ENCODE measurements at regions not wholly inside any gene's neighbourhood (a gene's known extent, or its start where the extent isn't known, plus 50 kb on each side); places are given as distances from the start of the nearest gene placed in this dataset.

- in situ Hi-C loops (cut with MboI; ENCODE audit: low sequenced_read_pairs) = no loop called here
- no peak overlapping the region for H3K4me3 ChIP-seq
- no peaks in the 10 kb centered on the region for H3K36me3 ChIP-seq (replicated peaks)
- no peak for DNase-seq (ENCODE audit: low spot score in 2 of 2)
- H3K9me3 ChIP-seq = no peaks in the 10 kb centered on the region
- H3K27me3 ChIP-seq (ENCODE audit: low read depth) = no peaks in the 10 kb centered on the region
- H3K4me1 ChIP-seq = no peaks in the 10 kb centered on the region
These were observed 357.2 kb upstream of the SALL3 start for GRCh38 chr18:78622251-78622906.

GRCh38 chr18:78622907-78623541 lies 356.6 kb upstream of the SALL3 start:
- H3K27me3 ChIP-seq (ENCODE audit: low read depth) = no peaks in the 10 kb centered on the region
- no peaks in the 10 kb centered on the region for H3K9me3 ChIP-seq
- no peaks in the 10 kb centered on the region for H3K36me3 ChIP-seq (replicated peaks)
- in situ Hi-C loops (cut with MboI; ENCODE audit: low sequenced_read_pairs) = no loop called here
- no peaks in the 10 kb centered on the region for H3K4me1 ChIP-seq
- H3K4me3 ChIP-seq = no peak overlapping the region
- DNase-seq (ENCODE audit: low spot score in 2 of 2) = no peak

- no peak for DNase-seq (ENCODE audit: low spot score in 2 of 2)
- Histone ChIP-seq H3K27me3 (ENCODE audit: low read depth) (no peaks in the 10 kb centered on the region), H3K36me3 (replicated peaks) (no peaks in the 10 kb centered on the region), H3K4me3 (no peak overlapping the region), H3K4me1 (no peaks in the 10 kb centered on the region), H3K9me3 (no peaks in the 10 kb centered on the region)
- in situ Hi-C loops (cut with MboI; ENCODE audit: low sequenced_read_pairs) = no loop called here
These were observed 354.9 kb upstream of the SALL3 start for GRCh38 chr18:78624646-78625279.

- Histone ChIP-seq H3K27me3 (ENCODE audit: low read depth) (no peaks in the 10 kb centered on the region), H3K9me3 (no peaks in the 10 kb centered on the region), H3K4me1 (no peaks in the 10 kb centered on the region), H3K36me3 (replicated peaks) (no peaks in the 10 kb centered on the region), H3K4me3 (no peak overlapping the region)
- DNase-seq (ENCODE audit: low spot score in 2 of 2) = no peak
- in situ Hi-C loops (cut with MboI; ENCODE audit: low sequenced_read_pairs) = no loop called here
These were observed 353.8 kb upstream of the SALL3 start for GRCh38 chr18:78625847-78626246.

GRCh38 chr18:78627551-78628346 lies 351.9 kb upstream of the SALL3 start:
- in situ Hi-C loops (cut with MboI; ENCODE audit: low sequenced_read_pairs) = no loop called here

GRCh38 chr18:78629426-78629825 lies 350.2 kb upstream of the SALL3 start:
- Histone ChIP-seq H3K4me3 (no peak overlapping the region), H3K27me3 (ENCODE audit: low read depth) (no peaks in the 10 kb centered on the region), H3K4me1 (no peaks in the 10 kb centered on the region), H3K36me3 (replicated peaks) (no peaks in the 10 kb centered on the region), H3K9me3 (no peaks in the 10 kb centered on the region)
- in situ Hi-C loops (cut with MboI; ENCODE audit: low sequenced_read_pairs) = no loop called here
- no peak for DNase-seq (ENCODE audit: low spot score in 2 of 2)

More at GRCh38 chr18:78627551-78628346, 351.9 kb upstream of the SALL3 start:
- Histone ChIP-seq H3K4me3 (no peak overlapping the region), H3K36me3 (replicated peaks) (no peaks in the 10 kb centered on the region), H3K4me1 (no peaks in the 10 kb centered on the region), H3K9me3 (no peaks in the 10 kb centered on the region), H3K27me3 (ENCODE audit: low read depth) (no peaks in the 10 kb centered on the region)
- DNase-seq (ENCODE audit: low spot score in 2 of 2) = no peak

- in situ Hi-C loops (cut with MboI; ENCODE audit: low sequenced_read_pairs) = no loop called here
- no peak overlapping the region for H3K4me3 ChIP-seq
- H3K36me3 ChIP-seq (replicated peaks) = no peaks in the 10 kb centered on the region
- H3K27me3 ChIP-seq (ENCODE audit: low read depth) = no peaks in the 10 kb centered on the region
- H3K4me1 ChIP-seq = no peaks in the 10 kb centered on the region
- H3K9me3 ChIP-seq = no peaks in the 10 kb centered on the region
- no peak for DNase-seq (ENCODE audit: low spot score in 2 of 2)
These were observed 349.3 kb upstream of the SALL3 start for GRCh38 chr18:78630356-78630755.

GRCh38 chr18:78630981-78631510 lies 348.6 kb upstream of the SALL3 start:
- no peaks in the 10 kb centered on the region for H3K27me3 ChIP-seq (ENCODE audit: low read depth)
- H3K4me3 ChIP-seq = no peak overlapping the region
- in situ Hi-C loops (cut with MboI; ENCODE audit: low sequenced_read_pairs) = no loop called here
- DNase-seq (ENCODE audit: low spot score in 2 of 2) = no peak
- no peaks in the 10 kb centered on the region for H3K36me3 ChIP-seq (replicated peaks)
- no peaks in the 10 kb centered on the region for H3K4me1 ChIP-seq
- H3K9me3 ChIP-seq = no peaks in the 10 kb centered on the region

- no peaks in the 10 kb centered on the region for H3K27me3 ChIP-seq (ENCODE audit: low read depth)
- DNase-seq (ENCODE audit: low spot score in 2 of 2) = no peak
- H3K4me1 ChIP-seq = no peaks in the 10 kb centered on the region
- in situ Hi-C loops (cut with MboI; ENCODE audit: low sequenced_read_pairs) = no loop called here
- no peaks in the 10 kb centered on the region for H3K9me3 ChIP-seq
- H3K4me3 ChIP-seq = no peak overlapping the region
- H3K36me3 ChIP-seq (replicated peaks) = no peaks in the 10 kb centered on the region
These were observed 347.5 kb upstream of the SALL3 start for GRCh38 chr18:78632111-78632541.

GRCh38 chr18:78634061-78634696 lies 345.4 kb upstream of the SALL3 start:
- Histone ChIP-seq H3K27me3 (ENCODE audit: low read depth) (no peaks in the 10 kb centered on the region), H3K4me3 (no peak overlapping the region), H3K4me1 (no peaks in the 10 kb centered on the region), H3K36me3 (replicated peaks) (no peaks in the 10 kb centered on the region), H3K9me3 (no peaks in the 10 kb centered on the region)
- DNase-seq (ENCODE audit: low spot score in 2 of 2) = no peak
- in situ Hi-C loops (cut with MboI; ENCODE audit: low sequenced_read_pairs) = no loop called here

- Histone ChIP-seq H3K4me3 (no peak overlapping the region), H3K9me3 (no peaks in the 10 kb centered on the region), H3K27me3 (ENCODE audit: low read depth) (no peaks in the 10 kb centered on the region), H3K36me3 (replicated peaks) (no peaks in the 10 kb centered on the region), H3K4me1 (no peaks in the 10 kb centered on the region)
- in situ Hi-C loops (cut with MboI; ENCODE audit: low sequenced_read_pairs) = no loop called here
- DNase-seq (ENCODE audit: low spot score in 2 of 2) = no peak
These were observed 344.4 kb upstream of the SALL3 start for GRCh38 chr18:78635093-78635800.

- Histone ChIP-seq H3K36me3 (replicated peaks) (no peaks in the 10 kb centered on the region), H3K9me3 (no peaks in the 10 kb centered on the region), H3K27me3 (ENCODE audit: low read depth) (no peaks in the 10 kb centered on the region), H3K4me1 (no peaks in the 10 kb centered on the region), H3K4me3 (no peak overlapping the region)
- DNase-seq (ENCODE audit: low spot score in 2 of 2) = no peak
- in situ Hi-C loops (cut with MboI; ENCODE audit: low sequenced_read_pairs) = no loop called here
These were observed 343.4 kb upstream of the SALL3 start for GRCh38 chr18:78636260-78636659.
